Aorta (tissue), 5 donors: ENCODE measurements at regions not wholly inside any gene's neighbourhood (a gene's known extent, or its start where the extent isn't known, plus 50 kb on each side); places are given as distances from the start of the nearest gene placed in this dataset.

Experiments
- ATAC-seq: fragments of 200-7000 bp; cut with Tn5 transposase; one replicate; pipeline ENCODE4 v1.9.1; 2022; ENCODE audit warnings: moderate library complexity; ENCODE audit not compliant: low FRiP score
- DNase-seq, 2 donors: peaks; one replicate each; pipeline ENCODE4 v3.0.0-alpha.2; 2020
- H3K27ac ChIP-seq, 2 donors: one replicate each; pipeline ENCODE4 v1.5.1; 2013; ENCODE audit warnings: low read length in 2 of 2, mild to moderate bottlenecking in 2 of 2, moderate library complexity in 2 of 2, control low read depth in 1 of 2, inconsistent platforms in 1 of 2, low read depth in 1 of 2
- H3K27me3 ChIP-seq, 2 donors: one replicate each; pipeline ENCODE4 v1.6.1; 2013; ENCODE audit warnings: control low read depth in 1 of 2, low read length in 1 of 2, mild to moderate bottlenecking in 1 of 2, moderate library complexity in 1 of 2; ENCODE audit not compliant: insufficient read depth in 2 of 2, control insufficient read depth in 1 of 2
- H3K36me3 ChIP-seq, 2 donors: one replicate each; pipeline ENCODE4 v1.6.1; 2013; ENCODE audit warnings: control low read depth in 1 of 2, low read length in 1 of 2, mild to moderate bottlenecking in 1 of 2; ENCODE audit not compliant: insufficient read depth in 2 of 2, control insufficient read depth in 1 of 2
- H3K4me1 ChIP-seq, 2 donors: one replicate each; pipeline ENCODE4 v1.6.1; 2013; ENCODE audit warnings: low read length in 2 of 2, control low read depth in 1 of 2, mild to moderate bottlenecking in 1 of 2, moderate library complexity in 1 of 2; ENCODE audit not compliant: insufficient read depth in 2 of 2, control insufficient read depth in 1 of 2
- H3K4me3 ChIP-seq, 2 donors: one replicate each; pipeline ENCODE4 v1.5.1; 2013; ENCODE audit warnings: low read length in 2 of 2, control low read depth in 1 of 2, mild to moderate bottlenecking in 1 of 2
- H3K9me3 ChIP-seq: one replicate; pipeline ENCODE4 v1.6.1; 2013; ENCODE audit warnings: mild to moderate bottlenecking, low read length; ENCODE audit not compliant: control insufficient read depth
- WGBS, 2 donors: extraction: QIAGEN DNeasy Blood & Tissue Kit; methylation state at CpG; one replicate each; pipeline ENCODE4 v1.1.7; 2013; 5-methylcytosine and 5-hydroxymethylcytosine counted together
- intact Hi-C, 2 donors: fragments of 100-400 bp; cut with DNase I; formaldehyde crosslinking; loops; one replicate each; pipeline versions ENCODE4 v1.14.2 to v1.15.0; 2022
- donor health status: healthy with polysubstance abuse.
- donor health status: Bipolar disorder and iron deficiency.
- donor health status: DM: no; HTN: no; CAD: no.
- donor health status: DM: no; HTN: no; CAD: no.
- donor health status: DM: yes; HTN: yes; CAD: no.

- no peak for DNase-seq
- intact Hi-C loops, result no loop called here
- no peaks in the 10 kb centered on the region for H3K27me3 ChIP-seq
These were observed 195.0 kb downstream of the MYCN start for GRCh38 chr2:16135196-16135912.

DNA sequence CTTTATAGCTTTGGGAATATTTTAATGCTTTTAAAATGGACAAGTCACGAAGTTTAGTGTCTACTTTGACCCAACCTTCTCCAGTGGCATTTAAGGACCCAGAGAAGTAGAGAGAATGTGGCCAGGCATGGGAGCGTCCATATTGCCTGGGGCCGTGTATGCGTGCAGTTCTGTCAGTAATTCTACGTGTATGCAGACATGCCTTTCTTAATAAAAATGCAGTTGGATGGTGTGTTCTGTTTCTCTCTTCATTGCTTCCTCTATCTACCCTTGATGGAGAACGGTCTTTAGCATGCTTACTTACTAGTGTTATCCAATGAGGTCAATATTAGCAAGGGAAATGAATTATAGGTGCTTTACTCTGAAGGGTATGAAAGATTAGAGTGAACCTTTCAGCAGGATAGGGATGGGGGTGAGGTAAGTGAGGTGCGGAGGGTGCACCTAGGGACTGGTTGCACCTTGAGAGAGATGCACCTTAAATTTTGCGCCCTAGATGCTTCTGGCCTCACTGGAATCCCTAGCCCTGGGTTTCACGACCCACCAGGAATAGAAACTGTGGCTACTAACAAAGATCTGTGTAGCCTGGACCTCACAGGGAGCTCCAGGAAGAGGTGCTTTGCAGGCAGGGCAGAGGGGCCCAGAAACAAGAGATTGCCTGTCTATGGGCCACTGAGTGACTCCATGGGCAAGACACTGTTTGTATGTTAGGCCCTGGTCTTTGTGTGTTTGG is 194.3 kb downstream of the MYCN start:
- DNase-seq (no peak), ATAC-seq (no peak)
- Histone ChIP-seq H3K4me3 (no peak overlapping the region), H3K27ac (no peak overlapping the region), H3K4me1 (no peaks in the 10 kb centered on the region), H3K27me3 (no peaks in the 10 kb centered on the region), H3K36me3 (no peaks in the 10 kb centered on the region), H3K9me3 (no peaks in the 10 kb centered on the region)
- intact Hi-C loops, result no loop called here
- 87 to 90% methylated on average over 9 of the region's 9 CpGs for WGBS, 2 donors

More at GRCh38 chr2:16135196-16135912, 195.0 kb downstream of the MYCN start:
- ATAC-seq, result no peak
- Histone ChIP-seq H3K4me3 (no peak overlapping the region), H3K27ac (no peak overlapping the region), H3K36me3 (no peaks in the 10 kb centered on the region), H3K4me1 (no peaks in the 10 kb centered on the region), H3K9me3 (no peaks in the 10 kb centered on the region)

GRCh38 chr2:16130906-16131400 is 190.6 kb downstream of the MYCN start:
- intact Hi-C loops, result no loop called here
- no peak overlapping the region for H3K27ac ChIP-seq
- H3K4me1 ChIP-seq, result no peaks in the 10 kb centered on the region
- no peaks in the 10 kb centered on the region for H3K36me3 ChIP-seq
- H3K27me3 ChIP-seq, result no peaks in the 10 kb centered on the region
- DNase-seq (no peak), ATAC-seq (no peak)
- no peaks in the 10 kb centered on the region for H3K9me3 ChIP-seq
- no peak overlapping the region for H3K4me3 ChIP-seq
- WGBS, 2 donors, result 78 to 82% methylated on average over 8 of the region's 8 CpGs

DNA sequence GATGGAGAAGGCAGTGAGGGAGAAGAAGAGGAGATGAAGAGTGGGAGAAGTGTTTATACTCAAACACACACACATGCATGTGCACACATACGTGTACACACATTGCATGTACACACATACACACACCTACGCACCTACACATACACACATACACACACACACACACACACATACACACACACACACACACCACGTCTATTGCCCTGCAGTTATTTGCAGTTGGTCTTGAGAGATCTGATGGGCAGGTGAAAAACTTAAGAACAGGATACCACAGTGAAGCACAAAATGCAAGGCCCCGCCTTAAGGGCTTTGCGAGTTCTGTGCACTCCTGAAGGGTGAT is 190.2 kb downstream of the MYCN start:
- no peak overlapping the region for H3K4me3 ChIP-seq
- ATAC-seq (no peak), DNase-seq (no peak)
- H3K36me3 ChIP-seq, result no peaks in the 10 kb centered on the region
- WGBS, 2 donors, result 74 to 83% methylated on average over 5 of the region's 5 CpGs
- no peaks in the 10 kb centered on the region for H3K4me1 ChIP-seq
- intact Hi-C loops, result no loop called here
- H3K27me3 ChIP-seq, result no peaks in the 10 kb centered on the region
- H3K27ac ChIP-seq, result no peak overlapping the region
- H3K9me3 ChIP-seq, result no peaks in the 10 kb centered on the region

GRCh38 chr2:16129716-16130540 is 189.6 kb downstream of the MYCN start:
- no peak for DNase-seq
- Histone ChIP-seq H3K9me3 (no peaks in the 10 kb centered on the region), H3K4me1 (no peaks in the 10 kb centered on the region), H3K27ac (no peak overlapping the region), H3K27me3 (no peaks in the 10 kb centered on the region), H3K4me3 (no peak overlapping the region), H3K36me3 (no peaks in the 10 kb centered on the region)
- no peak for ATAC-seq
- intact Hi-C loops, result no loop called here
- WGBS, 2 donors, result 85 to 88% methylated on average over 8 of the region's 8 CpGs

DNA sequence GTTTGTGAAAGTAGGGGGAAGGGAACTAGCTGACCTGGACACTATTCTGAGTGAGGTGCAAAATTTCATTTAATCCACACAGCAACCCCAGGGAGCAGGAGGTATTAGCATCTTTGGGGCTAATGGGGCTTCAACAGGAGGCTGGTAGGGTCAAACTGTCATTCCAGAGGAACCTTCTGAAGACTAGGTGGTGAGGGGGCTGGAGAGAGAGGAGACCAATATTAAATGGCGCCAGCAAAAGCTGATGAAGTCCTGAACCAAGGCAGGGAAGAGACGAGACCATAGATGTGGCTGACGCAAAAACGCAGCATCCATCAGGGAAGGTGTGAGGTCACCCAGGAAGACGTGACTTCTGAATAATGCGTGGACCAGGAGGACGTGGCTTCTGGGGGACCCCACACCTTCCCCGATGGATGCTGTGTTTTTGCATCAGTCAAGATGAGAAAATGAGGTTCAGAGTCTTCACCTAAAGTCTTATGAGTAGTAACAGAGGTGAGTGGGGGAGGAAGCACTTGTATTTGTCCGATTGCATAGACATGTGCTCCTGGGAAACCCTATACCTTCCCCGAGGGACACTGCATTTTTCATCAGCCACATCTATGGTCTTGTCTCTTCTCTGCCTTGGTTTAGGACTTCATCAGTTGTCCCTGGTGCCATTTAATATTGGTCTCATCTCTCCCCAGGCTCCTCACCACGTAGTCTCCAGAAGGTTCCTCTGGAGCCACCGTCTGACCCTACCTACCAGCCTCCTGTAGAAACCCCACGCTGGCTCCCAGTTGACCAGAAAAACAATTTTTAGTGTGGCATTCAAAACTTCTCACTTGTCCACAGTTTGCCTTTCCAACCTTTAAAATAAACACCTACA is 188.6 kb downstream of the MYCN start:
- 80 to 88% methylated on average over 13 of the region's 13 CpGs for WGBS, 2 donors
- Histone ChIP-seq H3K4me1 (no peaks in the 10 kb centered on the region), H3K27ac (no peak overlapping the region), H3K27me3 (peaks cover 0 to 2% of the 10 kb centered on the region in 2 donors), H3K9me3 (no peaks in the 10 kb centered on the region), H3K36me3 (no peaks in the 10 kb centered on the region), H3K4me3 (no peak overlapping the region)
- DNase-seq (no peak), ATAC-seq (no peak)
- intact Hi-C loops, result no loop called here

DNA sequence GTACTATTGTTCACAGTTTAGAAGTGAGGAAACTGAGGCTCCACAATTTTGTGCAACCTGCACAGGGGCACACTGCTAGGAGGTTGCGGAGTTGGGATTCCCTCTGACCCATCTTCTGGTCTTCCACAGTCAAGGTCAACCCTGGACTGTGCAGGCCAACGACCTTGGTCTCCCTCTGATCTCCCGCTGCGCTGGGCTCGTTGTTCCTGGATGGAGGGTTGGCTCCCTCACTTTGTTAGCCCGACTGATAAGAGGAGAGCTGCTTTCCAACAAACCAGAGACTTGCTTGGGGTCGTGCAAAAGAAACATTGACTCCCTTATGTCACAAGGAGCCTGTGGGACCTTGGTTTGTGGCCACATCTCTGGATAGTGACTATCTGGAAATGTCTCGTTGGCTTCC is 187.6 kb downstream of the MYCN start:
- no peak overlapping the region for H3K4me3 ChIP-seq
- H3K36me3 ChIP-seq, result no peaks in the 10 kb centered on the region
- no peak for ATAC-seq
- 50 to 53% methylated on average over 8 of the region's 8 CpGs for WGBS, 2 donors
- no peaks in the 10 kb centered on the region for H3K9me3 ChIP-seq
- H3K27me3 ChIP-seq, result peaks cover 0 to 2% of the 10 kb centered on the region in 2 donors
- no peaks in the 10 kb centered on the region for H3K4me1 ChIP-seq
- intact Hi-C loops, result no loop called here
- H3K27ac ChIP-seq, result no peak overlapping the region
- no peak for DNase-seq

DNA sequence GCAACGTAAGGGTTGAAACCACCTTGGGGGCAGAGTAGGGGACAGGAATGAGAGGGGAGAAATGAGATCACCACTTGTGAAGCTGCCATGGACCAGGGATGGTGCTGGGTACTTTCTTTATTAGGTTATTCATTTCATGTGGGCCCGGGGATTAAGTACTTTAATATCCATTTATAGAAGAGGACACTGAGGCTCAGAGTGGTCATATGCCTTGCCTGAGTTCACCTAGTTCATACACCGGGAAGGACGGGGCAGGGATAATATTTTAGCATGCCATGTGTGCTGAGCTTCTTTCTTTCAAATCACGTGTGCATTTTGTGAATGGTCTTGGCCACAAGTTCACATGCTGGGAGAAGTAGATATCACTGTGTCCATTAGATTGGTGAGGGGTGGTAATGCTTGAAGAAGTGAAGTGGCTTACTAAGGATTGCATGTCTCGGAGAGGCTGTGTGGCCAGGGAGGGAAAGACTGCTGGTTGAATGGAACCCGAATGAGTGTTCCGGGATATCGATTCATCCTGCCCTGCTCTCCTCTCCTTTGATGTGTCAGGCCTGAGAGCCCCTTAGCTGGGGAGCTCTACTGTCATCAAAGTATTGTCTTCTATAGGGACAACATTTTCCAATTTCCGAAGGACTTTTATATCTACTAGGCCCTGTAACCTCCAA is 187.1 kb downstream of the MYCN start:
- 88 to 90% methylated on average over 10 of the region's 10 CpGs for WGBS, 2 donors
- Histone ChIP-seq H3K9me3 (no peaks in the 10 kb centered on the region), H3K27me3 (peaks cover 0 to 2% of the 10 kb centered on the region in 2 donors), H3K4me3 (no peak overlapping the region), H3K4me1 (no peaks in the 10 kb centered on the region), H3K36me3 (no peaks in the 10 kb centered on the region), H3K27ac (no peak overlapping the region)
- DNase-seq (no peak), ATAC-seq (no peak)
- intact Hi-C loops, result no loop called here
